NB4 (cell line): ENCODE measurements at regions not wholly inside any gene's neighbourhood (a gene's known extent, or its start where the extent isn't known, plus 50 kb on each side); places are given as distances from the start of the nearest gene placed in this dataset.

ENCODE experiments used
- DNase-seq: peaks from one replicate; pipeline ENCODE4 v3.0.0; 2010; ENCODE audit warnings: low read depth
- H3K4me3 ChIP-seq: one replicate; pipeline ENCODE4 v1.5.1; 2011; ENCODE audit warnings: mild to moderate bottlenecking, low read depth, low read length, moderate library complexity
- MYC ChIP-seq: IDR thresholded peaks from 2 replicates; pipeline ENCODE4 v1.6.1; 2011; ENCODE audit warnings: low read depth, low read length
- POLR2A ChIP-seq: IDR thresholded peaks from 2 replicates; pipeline ENCODE4 v1.6.1; 2011; ENCODE audit warnings: mild to moderate bottlenecking; ENCODE audit not compliant: insufficient read length; ENCODE audit errors: extremely low read depth
- TF ChIP-seq, protein P1 (sequence below): IDR thresholded peaks from 2 replicates; pipeline ENCODE4 v1.6.1; 2011; ENCODE audit warnings: low read depth, low read length
- TF ChIP-seq, protein P2 (sequence below): IDR thresholded peaks from one replicate; pipeline ENCODE4 v1.5.1; 2012; ENCODE audit warnings: low read depth, low read length

GRCh38 chr14:44771496-44771895 lies 190.3 kb downstream of the KLHL28 start:
- no peak for TF ChIP-seq MYC
- TF ChIP-seq, protein P1, sequence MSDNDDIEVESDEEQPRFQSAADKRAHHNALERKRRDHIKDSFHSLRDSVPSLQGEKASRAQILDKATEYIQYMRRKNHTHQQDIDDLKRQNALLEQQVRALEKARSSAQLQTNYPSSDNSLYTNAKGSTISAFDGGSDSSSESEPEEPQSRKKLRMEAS = no peak
- TF ChIP-seq, protein P2, sequence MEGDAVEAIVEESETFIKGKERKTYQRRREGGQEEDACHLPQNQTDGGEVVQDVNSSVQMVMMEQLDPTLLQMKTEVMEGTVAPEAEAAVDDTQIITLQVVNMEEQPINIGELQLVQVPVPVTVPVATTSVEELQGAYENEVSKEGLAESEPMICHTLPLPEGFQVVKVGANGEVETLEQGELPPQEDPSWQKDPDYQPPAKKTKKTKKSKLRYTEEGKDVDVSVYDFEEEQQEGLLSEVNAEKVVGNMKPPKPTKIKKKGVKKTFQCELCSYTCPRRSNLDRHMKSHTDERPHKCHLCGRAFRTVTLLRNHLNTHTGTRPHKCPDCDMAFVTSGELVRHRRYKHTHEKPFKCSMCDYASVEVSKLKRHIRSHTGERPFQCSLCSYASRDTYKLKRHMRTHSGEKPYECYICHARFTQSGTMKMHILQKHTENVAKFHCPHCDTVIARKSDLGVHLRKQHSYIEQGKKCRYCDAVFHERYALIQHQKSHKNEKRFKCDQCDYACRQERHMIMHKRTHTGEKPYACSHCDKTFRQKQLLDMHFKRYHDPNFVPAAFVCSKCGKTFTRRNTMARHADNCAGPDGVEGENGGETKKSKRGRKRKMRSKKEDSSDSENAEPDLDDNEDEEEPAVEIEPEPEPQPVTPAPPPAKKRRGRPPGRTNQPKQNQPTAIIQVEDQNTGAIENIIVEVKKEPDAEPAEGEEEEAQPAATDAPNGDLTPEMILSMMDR = no peak
- TF ChIP-seq POLR2A = no peak
- no peak for DNase-seq
- no peak overlapping the region for H3K4me3 ChIP-seq

GRCh38 chr14:44770201-44770600 lies 191.5 kb downstream of the KLHL28 start:
- DNase-seq = no peak
- no peak overlapping the region for H3K4me3 ChIP-seq
- TF ChIP-seq, protein P2 = no peak
- TF ChIP-seq POLR2A = no peak
- TF ChIP-seq MYC = no peak
- TF ChIP-seq, protein P1 = no peak

- H3K4me3 ChIP-seq = no peak overlapping the region
- TF ChIP-seq, protein P1 = no peak
- TF ChIP-seq POLR2A = no peak
- TF ChIP-seq, protein P2 = no peak
- no peak for TF ChIP-seq MYC
- no peak for DNase-seq
Observed at GRCh38 chr14:44768935-44769334, 192.8 kb downstream of the KLHL28 start.

- no peak for TF ChIP-seq POLR2A
- TF ChIP-seq, protein P1 = no peak
- TF ChIP-seq, protein P2 = no peak
- TF ChIP-seq MYC = no peak
- no peak overlapping the region for H3K4me3 ChIP-seq
- DNase-seq = no peak
Observed at GRCh38 chr14:44767646-44768173, 194.0 kb downstream of the KLHL28 start.

GRCh38 chr14:44766285-44766684 lies 195.5 kb downstream of the KLHL28 start:
- TF ChIP-seq POLR2A (no peak), MYC (no peak)
- TF ChIP-seq, protein P2 = no peak
- TF ChIP-seq, protein P1 = no peak
- no peak overlapping the region for H3K4me3 ChIP-seq
- no peak for DNase-seq

DNA sequence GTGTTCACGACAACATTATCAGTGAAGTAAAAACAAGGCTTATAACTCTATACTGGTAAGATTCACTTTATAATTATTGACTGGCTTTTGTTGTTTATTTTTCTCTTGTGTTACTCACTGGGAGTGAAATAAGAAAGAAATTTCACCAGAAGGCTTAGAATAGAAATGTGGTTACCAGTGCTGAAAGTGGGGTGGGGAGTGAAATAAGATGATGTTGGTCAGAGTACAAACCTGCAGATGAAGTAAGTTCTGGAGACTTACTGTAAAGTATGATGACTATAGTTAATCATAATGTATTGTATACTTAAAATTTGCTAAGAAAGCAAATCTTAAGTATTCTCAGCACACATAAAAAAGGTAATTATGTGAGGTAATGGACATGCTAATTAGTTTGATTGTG lies 198.4 kb downstream of the KLHL28 start:
- TF ChIP-seq, protein P1 = no peak
- no peak for TF ChIP-seq POLR2A
- TF ChIP-seq MYC = no peak
- TF ChIP-seq, protein P2 = no peak
- no peak for DNase-seq
- H3K4me3 ChIP-seq = no peak overlapping the region
